A549 (cell line): ENCODE measurements at regions not wholly inside any gene's neighbourhood (a gene's known extent, or its start where the extent isn't known, plus 50 kb on each side); places are given as distances from the start of the nearest gene placed in this dataset.

ENCODE experiments used
- ATAC-seq, 2 experiments: fragments of 200-7000 bp in 1 of 2; fragments of >200 bp in 1 of 2; cut with Nextera tagmentation in 1 of 2; cut with Tn5 transposase in 1 of 2; 3 replicates each; pipeline versions ENCODE4 v1.8.0 to v1.9.1; 2018 to 2020; ENCODE audit warnings: mild to moderate bottlenecking in 1 of 2, moderate library complexity in 1 of 2
- CTCF ChIA-PET: fragments of 300-600 bp; sonication (Branson Sonifier 250); formaldehyde crosslinking; extraction: SDS; loops from one replicate; lab custom pipeline; 2021; ENCODE audit warnings: antibody characterized with exemption, inconsistent platforms; lab: Yijun Ruan, JAX
- POLR2A ChIA-PET: fragments of 350-600 bp; formaldehyde crosslinking; extraction: SDS; loops from one replicate; lab custom pipeline; 2021; ENCODE audit warnings: antibody characterized with exemption, inconsistent platforms; lab: Yijun Ruan, JAX
- DNase-seq, 2 experiments: peaks; one replicate each; pipeline versions ENCODE4 v3.0.0 to v3.0.0-alpha.2; 2011 to 2016; ENCODE audit warnings: low read depth in 1 of 2, low spot score in 1 of 2
- FAIRE-seq: peaks from 2 replicates; lab custom pipeline; 2011; peaks lifted over from hg19 to GRCh38; lab: Jason Lieb, UNC
- H3K27ac ChIP-seq, 2 experiments: fragments of >200 bp; sonication (Bioruptor Twin); formaldehyde crosslinking; 3 replicates each; pipeline ENCODE4 v1.5.1; 2016 to 2017
- H3K4me1 ChIP-seq: fragments of >200 bp; sonication (Bioruptor Twin); formaldehyde crosslinking; 3 replicates; pipeline ENCODE4 v1.6.1; 2016
- H3K4me2 ChIP-seq: fragments of >200 bp; sonication (Bioruptor Twin); formaldehyde crosslinking; 3 replicates; pipeline ENCODE4 v1.6.1; 2016
- H3K4me3 ChIP-seq: fragments of >200 bp; sonication (Bioruptor Twin); formaldehyde crosslinking; 3 replicates; pipeline ENCODE4 v1.5.1; 2016
- H3K9me3 ChIP-seq: fragments of >200 bp; sonication (Bioruptor Twin); formaldehyde crosslinking; 3 replicates; pipeline ENCODE4 v1.6.1; 2016
- ATOH8 ChIP-seq: fragments of 250-450 bp; sonication (Bioruptor Pico); IDR thresholded peaks from 2 replicates; pipeline ENCODE4 v1.5.0; 2020; ENCODE audit warnings: low read depth, mild to moderate bottlenecking, moderate library complexity
- CBX2 ChIP-seq: fragments of 200-600 bp; sonication (generic); IDR thresholded peaks from 2 replicates; pipeline ENCODE4 v1.6.1; 2016; ENCODE audit warnings: low read depth, mild to moderate bottlenecking, borderline replicate concordance
- CEBPB ChIP-seq, 2 experiments: fragments of >200 bp in 1 of 2; sonication (Bioruptor Twin) in 1 of 2; formaldehyde crosslinking in 1 of 2; IDR thresholded peaks; 2 replicates each; pipeline ENCODE4 v1.6.1; 2012 to 2016
- CTCF ChIP-seq: fragments of >200 bp; sonication (Bioruptor Twin); formaldehyde crosslinking; IDR thresholded peaks from 3 replicates; pipeline ENCODE4 v1.5.1; 2016
- EHF ChIP-seq: fragments of 250-450 bp; sonication (Bioruptor Pico); IDR thresholded peaks from 2 replicates; pipeline ENCODE4 v1.5.0; 2020; ENCODE audit warnings: mild to moderate bottlenecking
- ESRRA ChIP-seq: fragments of 150-350 bp; IDR thresholded peaks from 2 replicates; pipeline ENCODE4 v1.6.1; 2014; ENCODE audit warnings: mild to moderate bottlenecking, low read length, borderline replicate concordance
- HES2 ChIP-seq: fragments of >200 bp; sonication (Bioruptor Twin); formaldehyde crosslinking; IDR thresholded peaks from 2 replicates; pipeline ENCODE4 v1.6.1; 2016
- HEYL ChIP-seq: fragments of 250-450 bp; sonication (Bioruptor Pico); IDR thresholded peaks from 2 replicates; pipeline ENCODE4 v1.8.0; 2021; ENCODE audit warnings: mild to moderate bottlenecking, moderate library complexity
- JUNB ChIP-seq: fragments of >200 bp; sonication (Bioruptor Twin); formaldehyde crosslinking; IDR thresholded peaks from 2 replicates; pipeline ENCODE4 v1.6.1; 2016
- MYC ChIP-seq: IDR thresholded peaks from 2 replicates; pipeline ENCODE4 v1.6.1; 2012; ENCODE audit warnings: mild to moderate bottlenecking, inconsistent platforms, low read length, improper control_type of control experiment, borderline replicate concordance
- NFE2L2 ChIP-seq: fragments of 150-350 bp; conservative IDR thresholded peaks from 2 replicates; pipeline ENCODE4 v1.6.1; 2014; ENCODE audit warnings: low read length
- NPAS2 ChIP-seq: fragments of 250-450 bp; sonication (Bioruptor Pico); IDR thresholded peaks from 2 replicates; pipeline ENCODE4 v1.8.0; 2022; ENCODE audit warnings: mild to moderate bottlenecking, moderate library complexity, borderline replicate concordance
- PBX3 ChIP-seq: IDR thresholded peaks from 2 replicates; pipeline ENCODE4 v1.6.1; 2012
- RARB ChIP-seq: fragments of 250-450 bp; sonication (Bioruptor Pico); IDR thresholded peaks from 2 replicates; pipeline ENCODE4 v1.8.0; 2021; ENCODE audit warnings: mild to moderate bottlenecking, moderate library complexity
- RFX5 ChIP-seq: fragments of 450-650 bp; IDR thresholded peaks from 2 replicates; pipeline ENCODE4 v1.7.1; 2014; ENCODE audit warnings: antibody characterized with exemption, mild to moderate bottlenecking, moderate library complexity
- TP53 ChIP-seq: fragments of 250-450 bp; sonication (Bioruptor Pico); IDR thresholded peaks from 2 replicates; pipeline ENCODE4 v1.5.0; 2021; ENCODE audit warnings: mild to moderate bottlenecking, moderate library complexity
- ZC3H11A ChIP-seq: fragments of 450-650 bp; IDR thresholded peaks from 2 replicates; pipeline ENCODE4 v1.6.1; 2014; ENCODE audit warnings: antibody characterized with exemption, mild to moderate bottlenecking
- ZFP36 ChIP-seq: fragments of 450-650 bp; IDR thresholded peaks from 2 replicates; pipeline ENCODE4 v1.6.1; 2014; ENCODE audit warnings: borderline replicate concordance; ENCODE audit not compliant: partially characterized antibody
- WGBS: methylation state at CpG from one replicate; pipeline ENCODE4 v1.1.6; 2017; ENCODE audit errors: missing lambda C conversion rate; 5-methylcytosine and 5-hydroxymethylcytosine counted together
- TF ChIP-seq, protein P1 (sequence below): IDR thresholded peaks from 2 replicates; pipeline ENCODE4 v1.6.1; 2012; ENCODE audit warnings: low read depth, borderline replicate concordance

- FAIRE-seq (no peak), DNase-seq (peak in 1 of 2 experiments; percentile 58), ATAC-seq (peak; percentile 65 to 68)
- H3K4me2 ChIP-seq: peak overlapping the region; percentile 73
- TF ChIP-seq CEBPB (IDR thresholded peaks at IDR 0.05): no peak
- TF ChIP-seq RARB: no peak
- no peak for TF ChIP-seq CBX2
- TF ChIP-seq MYC: no peak
- TF ChIP-seq ZC3H11A: no peak
- no peak; the same call in 1 of the 2 replicates for TF ChIP-seq JUNB
- TF ChIP-seq PBX3: no peak
- no peak for TF ChIP-seq TP53 (CRISPR knock-in tag)
- no peak for TF ChIP-seq ESRRA
- TF ChIP-seq EHF (CRISPR knock-in tag): no peak
- TF ChIP-seq NFE2L2: no peak
- no peaks in the 10 kb centered on the region for H3K9me3 ChIP-seq
- peak overlapping the region; percentile 57 to 73 for H3K27ac ChIP-seq
- H3K4me1 ChIP-seq: peaks cover 53% of the 10 kb centered on the region
- WGBS: 40% methylated on average over 6 of the region's 6 CpGs
- CTCF ChIA-PET: interaction anchor here (1.0 to 3.1 kb wide), 8 partner anchors 9 to 549 kb away, joined by 3 to 25 read pairs (median 5); no protein-coding TSS in a partner anchor
- H3K4me3 ChIP-seq: no peak overlapping the region
- POLR2A ChIA-PET: interaction anchor here (0.9 to 1.9 kb wide), 3 partner anchors 11 to 66 kb away, joined by 3 to 8 read pairs (median 4); partner anchors contain the start of gene IRF2BP2
Observed at GRCh38 chr1:234544087-234544579, 65.2 kb upstream of the TARBP1 start.

- CTCF ChIA-PET: interaction anchor here (0.8 to 3.1 kb wide), 8 partner anchors 9 to 549 kb away, joined by 3 to 25 read pairs (median 5); no protein-coding TSS in a partner anchor
- 85% methylated on average over 8 of the region's 8 CpGs for WGBS
- FAIRE-seq: no peak
- POLR2A ChIA-PET: interaction anchor here (1.4 to 1.9 kb wide), 2 partner anchors 57 to 67 kb away, joined by 4 to 8 read pairs; partner anchors contain the start of gene IRF2BP2
- Histone ChIP-seq H3K4me3 (no peak overlapping the region), H3K27ac (peak overlapping the region; percentile 57 to 73), H3K4me1 (peaks cover 53% of the 10 kb centered on the region), H3K9me3 (no peaks in the 10 kb centered on the region), H3K4me2 (peak overlapping the region; percentile 73)
- no peak for ATAC-seq
- TF ChIP-seq RFX5 (no peak), NPAS2 (CRISPR knock-in tag) (no peak), NFE2L2 (no peak)
- TF ChIP-seq, protein P1, sequence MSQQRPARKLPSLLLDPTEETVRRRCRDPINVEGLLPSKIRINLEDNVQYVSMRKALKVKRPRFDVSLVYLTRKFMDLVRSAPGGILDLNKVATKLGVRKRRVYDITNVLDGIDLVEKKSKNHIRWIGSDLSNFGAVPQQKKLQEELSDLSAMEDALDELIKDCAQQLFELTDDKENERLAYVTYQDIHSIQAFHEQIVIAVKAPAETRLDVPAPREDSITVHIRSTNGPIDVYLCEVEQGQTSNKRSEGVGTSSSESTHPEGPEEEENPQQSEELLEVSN: no peak
- DNase-seq: no peak
Observed at GRCh38 chr1:234543442-234544086, 64.6 kb upstream of the TARBP1 start.

- no peak for FAIRE-seq
- ChIA-PET CTCF (interaction anchor here (0.8 to 1.6 kb wide), 4 partner anchors 10 to 541 kb away, joined by 3 to 6 read pairs (median 4); no protein-coding TSS in a partner anchor), POLR2A (interaction anchor here (1.9 kb wide), 1 partner anchor 58 kb away, joined by 8 read pairs; no protein-coding TSS in a partner anchor)
- Histone ChIP-seq H3K9me3 (no peaks in the 10 kb centered on the region), H3K4me2 (no peak overlapping the region; the same call in 2 of the 3 replicates), H3K4me1 (peaks cover 53% of the 10 kb centered on the region), H3K4me3 (no peak overlapping the region)
- no peak for ATAC-seq
- 91% methylated on average over 13 of the region's 13 CpGs for WGBS
- TF ChIP-seq ATOH8 (no peak), ZFP36 (no peak), CTCF (no peak), HEYL (CRISPR knock-in tag) (no peak), HES2 (no peak)
- TF ChIP-seq, protein P1: no peak
- TF ChIP-seq, all 56 proteins: peak for 0
- DNase-seq: no peak
- H3K27ac ChIP-seq: peak overlapping the region; percentile 23 to 60; a peak in 4 of 6 replicates
Observed at GRCh38 chr1:234542211-234542850, 63.4 kb upstream of the TARBP1 start.
